NCI-H510A (cell line): ENCODE measurements at regions not wholly inside any gene's neighbourhood (a gene's known extent, or its start where the extent isn't known, plus 50 kb on each side); places are given as distances from the start of the nearest gene placed in this dataset.
"Not testable (repeated sequence)": the region's sequence is repeated elsewhere in the genome, so short reads cannot be mapped to it uniquely, and the experiment has no call there.

Source experiments
- DNase-seq: peaks from one replicate; lab custom pipeline; 2025; lab: John Stamatoyannopoulos, UW

DNA sequence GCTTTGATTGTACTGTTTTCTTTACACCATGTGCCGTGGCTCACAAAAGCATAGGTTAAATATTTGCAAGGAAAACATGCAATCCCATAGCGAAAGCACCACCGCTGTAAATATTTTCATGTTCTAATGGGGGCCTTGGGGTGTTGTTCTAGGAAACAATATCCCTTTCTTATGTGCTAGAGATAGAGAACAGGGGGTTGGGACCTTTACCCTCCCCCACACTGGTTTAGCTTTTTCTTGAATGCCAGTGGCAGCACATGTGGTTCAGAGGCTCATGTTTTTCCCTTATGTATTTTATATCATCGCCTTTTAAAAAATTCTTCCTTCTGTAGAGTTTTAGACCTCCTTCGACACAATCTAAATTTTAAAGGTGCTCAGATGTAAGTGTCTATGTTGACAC is 422.6 kb upstream of the TENM3 start:
- DNase-seq: no peak

DNA sequence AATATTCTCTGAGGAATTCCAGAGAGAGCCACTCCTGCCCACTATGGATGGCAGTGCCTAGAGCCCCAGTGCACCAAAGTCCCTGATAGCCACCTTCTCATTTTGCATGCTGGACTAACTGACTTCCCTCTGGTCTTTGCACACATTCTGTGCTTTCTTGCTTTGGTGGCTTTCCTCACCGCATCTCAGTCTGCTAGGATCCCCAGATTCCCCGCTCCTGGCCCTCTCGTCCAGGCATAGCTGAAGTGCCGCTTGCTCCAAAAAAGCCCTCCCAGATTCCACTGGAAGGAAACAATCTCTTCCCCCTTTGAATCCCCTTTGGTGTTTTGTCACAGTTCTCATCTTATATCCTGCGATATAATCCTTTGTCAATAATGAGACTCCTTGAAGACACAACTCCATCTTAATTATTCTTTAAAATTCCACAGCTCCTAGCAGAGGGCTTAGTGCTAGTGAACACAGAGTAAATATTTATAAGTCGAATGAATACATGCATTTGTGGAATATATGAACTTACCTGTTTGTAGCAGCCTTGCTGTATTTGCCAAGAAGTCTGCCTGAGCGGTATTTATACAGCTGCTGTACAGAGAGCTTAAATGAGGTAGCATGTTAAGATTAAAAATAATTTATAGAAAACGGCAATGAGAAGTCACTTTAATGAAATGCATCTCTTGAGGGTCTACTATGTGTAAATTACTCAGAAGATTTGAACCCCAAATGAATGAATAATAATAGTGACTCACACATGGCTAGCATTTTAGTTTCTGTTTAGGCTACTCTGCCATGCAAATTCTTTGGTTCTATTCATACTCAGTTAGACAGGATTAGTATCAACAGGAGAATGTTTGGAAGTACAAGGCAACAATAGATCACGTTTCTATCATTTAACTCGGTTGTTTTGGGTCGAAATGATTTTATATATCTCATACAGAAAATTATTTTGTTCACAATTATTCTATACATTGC is 421.9 kb upstream of the TENM3 start:
- DNase-seq: no peak

DNA sequence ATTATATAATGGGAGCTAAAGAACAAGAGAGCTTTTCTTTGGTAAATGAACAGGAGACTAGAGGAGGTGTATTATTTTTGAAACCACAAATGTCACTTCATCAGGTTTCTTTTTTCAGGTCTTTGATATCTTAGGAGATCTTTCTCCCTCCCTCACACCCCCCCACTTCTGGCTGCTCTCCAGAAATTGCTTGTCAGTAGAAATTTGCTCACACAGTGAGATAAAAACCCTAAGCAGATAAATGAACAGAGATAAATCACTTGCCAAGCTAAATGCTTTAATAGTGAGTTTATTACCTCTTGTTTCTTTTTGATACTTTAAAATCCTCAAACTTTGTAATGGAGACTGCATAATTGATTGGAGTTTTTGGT is 421.2 kb upstream of the TENM3 start:
- DNase-seq: no peak

DNA sequence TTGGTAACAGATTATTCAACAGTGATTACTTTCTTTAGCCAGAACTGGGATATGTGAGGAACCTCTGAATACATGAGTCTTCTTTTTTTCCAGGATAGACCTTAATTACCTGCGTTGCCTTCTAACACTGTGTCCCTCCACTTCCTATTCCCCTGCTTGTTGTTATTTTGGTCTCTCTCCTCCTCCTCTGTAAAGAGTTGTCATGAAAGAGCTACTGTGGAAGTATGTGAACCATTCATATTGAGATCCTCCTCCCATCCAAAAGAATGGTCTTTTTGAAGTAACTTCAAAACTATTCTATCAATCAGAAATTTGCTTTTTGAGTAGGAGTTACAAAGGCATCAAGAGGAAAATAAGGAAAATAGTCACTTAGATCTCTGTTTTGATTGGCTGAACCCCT is 420.0 kb upstream of the TENM3 start:
- no peak for DNase-seq

DNA sequence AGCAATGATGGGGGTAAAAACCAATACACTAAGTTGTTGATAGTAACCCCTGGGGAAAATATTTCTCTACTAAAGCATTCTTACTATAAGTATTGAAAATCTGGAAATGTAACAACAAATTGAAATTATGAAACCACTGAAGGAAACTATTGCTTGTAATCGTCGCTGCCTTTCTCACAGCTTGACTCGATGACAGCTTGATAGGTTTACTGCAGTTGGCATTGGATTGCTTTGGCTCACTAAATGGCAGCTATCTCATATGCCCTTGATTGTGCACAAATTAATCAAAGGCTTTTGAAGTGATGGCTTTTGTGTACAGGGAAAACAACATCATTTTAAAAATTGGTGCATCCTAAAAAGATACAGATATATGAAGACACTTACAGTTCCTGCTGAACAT is 419.6 kb upstream of the TENM3 start:
- no peak for DNase-seq

DNA sequence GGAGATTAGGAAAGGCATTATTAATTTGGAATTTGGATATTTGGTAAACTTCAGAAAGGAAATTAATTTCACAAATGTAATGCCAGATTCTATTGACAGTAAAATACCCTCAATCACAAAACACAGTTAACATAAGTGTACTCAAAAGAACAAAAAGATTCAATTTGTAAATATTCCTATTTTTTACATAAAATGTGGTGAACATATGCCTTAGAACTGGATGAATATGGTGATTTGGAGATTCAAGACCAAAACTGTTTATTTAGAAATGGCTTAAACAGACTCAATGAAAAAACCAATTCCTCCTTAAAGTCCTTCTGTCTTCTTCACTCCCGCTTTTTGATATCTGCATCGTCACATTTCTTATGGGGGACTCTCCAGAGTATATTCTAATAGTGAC is 417.6 kb upstream of the TENM3 start:
- no peak for DNase-seq

DNA sequence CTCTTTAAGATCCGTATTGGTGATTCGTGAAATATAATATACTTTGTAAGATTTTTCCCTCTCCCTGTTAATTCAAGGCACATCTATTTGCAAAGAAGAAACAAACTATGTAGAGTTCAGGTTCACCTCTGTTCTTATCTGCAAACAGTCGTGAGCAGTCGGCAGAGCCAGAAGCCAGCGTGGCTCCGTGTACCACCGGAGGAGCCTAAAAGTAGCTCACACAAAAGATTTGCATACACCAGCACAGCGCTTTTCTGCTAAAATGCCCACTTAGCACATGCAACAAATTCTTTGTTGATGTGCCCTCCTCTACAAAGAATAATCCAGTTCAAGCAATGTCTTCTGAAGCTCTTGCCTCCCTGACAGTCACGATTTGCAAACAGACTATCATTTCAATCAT is 416.0 kb upstream of the TENM3 start:
- DNase-seq: no peak

DNA sequence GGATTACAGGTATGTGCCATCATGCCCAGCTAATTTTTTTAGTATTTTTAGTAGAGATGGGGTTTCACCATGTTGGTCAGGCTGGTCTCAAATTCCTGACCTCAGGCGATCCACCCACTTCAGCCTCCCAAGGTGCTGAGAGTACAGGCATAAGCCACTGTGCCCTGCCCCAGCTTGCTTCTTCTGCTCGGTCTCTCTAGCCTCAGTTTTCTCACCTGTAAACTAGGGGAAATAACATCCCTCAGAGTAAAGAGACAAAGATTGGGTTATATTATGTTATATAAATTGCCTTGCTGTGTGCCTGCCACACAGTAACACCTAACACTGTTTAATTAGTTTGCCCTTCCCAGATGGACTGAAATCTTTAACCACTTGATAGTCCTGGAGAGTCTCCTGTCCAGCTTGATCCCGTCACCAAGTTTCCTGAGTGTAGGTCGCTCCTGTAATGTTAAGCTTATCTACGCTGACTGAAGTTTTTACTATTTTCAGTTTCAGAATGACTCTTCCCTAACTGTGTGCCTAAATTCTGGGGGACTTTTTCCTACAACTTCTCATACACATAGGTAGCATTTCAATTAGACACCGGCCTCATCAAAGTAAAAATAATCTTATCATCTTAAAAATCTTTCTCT is 412.7 kb upstream of the TENM3 start:
- DNase-seq: no peak

DNA sequence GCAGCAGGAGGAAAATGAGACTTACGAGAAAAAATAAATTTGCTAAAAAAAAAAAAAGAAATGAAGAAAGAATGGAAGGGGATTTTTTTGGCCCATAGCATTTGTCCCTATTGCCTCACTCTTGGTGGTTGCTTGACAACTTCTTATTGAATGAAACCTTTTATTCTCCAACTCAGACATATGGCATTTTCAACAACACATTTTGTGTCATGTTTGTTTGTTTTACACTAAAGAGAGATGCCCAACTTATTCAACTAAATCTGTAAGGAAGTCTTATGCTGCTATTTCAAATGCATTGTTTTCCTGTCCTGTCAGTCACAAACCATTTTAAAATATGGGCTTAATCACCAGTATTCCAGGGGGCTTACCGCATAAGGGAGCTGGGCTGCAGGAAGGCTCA is 409.1 kb upstream of the TENM3 start:
- no peak for DNase-seq

DNA sequence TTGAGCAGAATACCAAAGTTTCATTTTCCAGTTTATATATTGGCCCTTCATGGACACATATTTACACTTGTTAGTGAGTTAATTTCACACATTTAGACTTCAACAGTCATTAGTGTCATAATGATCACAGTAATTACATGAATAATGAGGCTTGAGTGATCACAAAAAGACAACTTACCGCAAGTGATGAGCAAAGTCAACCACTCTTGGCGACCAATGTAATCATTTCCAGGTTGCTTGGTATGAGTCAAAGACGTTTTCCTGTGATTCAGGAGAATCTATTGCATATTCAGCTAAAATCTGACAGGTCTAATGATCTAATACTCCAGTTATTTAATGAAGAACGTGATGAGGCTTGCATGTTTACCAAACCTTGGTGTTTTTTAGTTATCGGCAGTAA is 407.9 kb upstream of the TENM3 start:
- no peak for DNase-seq

DNA sequence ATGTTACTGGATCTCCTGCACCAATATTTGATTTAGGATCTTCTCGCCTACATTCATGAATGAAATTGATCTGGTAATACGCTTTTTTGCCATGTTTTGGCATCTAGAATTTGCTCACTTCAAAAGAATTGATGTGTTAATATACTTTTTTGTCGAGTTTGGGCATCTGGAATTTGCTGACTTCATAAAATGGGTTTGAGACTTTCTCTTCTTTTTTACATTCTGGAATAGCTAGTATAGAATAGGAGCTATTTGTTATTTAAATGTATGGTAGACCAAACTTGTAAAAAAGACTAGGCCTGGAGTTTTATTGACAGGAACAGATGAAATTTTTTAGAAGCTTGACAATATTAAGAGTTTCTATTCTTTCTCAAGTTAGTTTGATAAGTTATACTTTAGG is 404.9 kb upstream of the TENM3 start:
- DNase-seq: no peak

DNA sequence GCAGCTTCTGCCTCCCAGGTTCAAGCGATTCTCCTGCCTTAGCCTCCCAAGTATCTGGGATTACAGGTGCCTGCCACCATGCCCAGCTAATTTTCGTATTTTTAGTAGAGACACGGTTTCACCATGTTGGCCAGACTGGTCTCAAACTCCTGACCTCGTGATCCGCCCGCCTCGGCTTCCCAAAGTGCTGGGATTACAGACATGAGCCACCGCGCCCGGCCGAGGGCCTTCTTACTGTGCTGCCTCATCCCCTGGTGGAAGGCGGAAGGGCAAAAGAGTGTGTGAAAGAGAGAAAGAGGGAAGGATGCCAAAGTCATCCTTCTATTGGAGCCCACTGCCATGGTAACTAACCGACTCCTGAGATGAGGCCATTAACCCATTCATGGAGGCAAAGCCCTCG is 399.4 kb upstream of the TENM3 start:
- not testable (repeated sequence) for DNase-seq

DNA sequence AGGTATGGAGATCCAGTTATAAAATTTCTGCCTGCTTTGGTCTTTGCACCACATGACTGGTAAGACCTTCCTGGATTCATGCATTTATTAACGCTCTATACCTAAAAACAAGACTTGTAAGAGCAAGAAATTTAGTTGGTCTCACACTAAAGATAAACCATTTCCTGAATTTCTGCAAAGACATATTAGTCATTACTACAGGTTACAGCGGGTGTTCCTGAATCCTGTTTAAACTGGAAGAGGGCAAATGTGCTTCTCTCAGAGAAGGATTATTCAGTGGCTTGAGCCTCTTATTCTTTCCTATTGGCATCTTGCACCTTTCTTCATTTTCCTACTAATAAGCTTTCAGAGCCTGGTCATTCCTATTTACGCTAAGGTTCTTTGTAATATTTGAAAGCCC is 397.6 kb upstream of the TENM3 start:
- DNase-seq: no peak

DNA sequence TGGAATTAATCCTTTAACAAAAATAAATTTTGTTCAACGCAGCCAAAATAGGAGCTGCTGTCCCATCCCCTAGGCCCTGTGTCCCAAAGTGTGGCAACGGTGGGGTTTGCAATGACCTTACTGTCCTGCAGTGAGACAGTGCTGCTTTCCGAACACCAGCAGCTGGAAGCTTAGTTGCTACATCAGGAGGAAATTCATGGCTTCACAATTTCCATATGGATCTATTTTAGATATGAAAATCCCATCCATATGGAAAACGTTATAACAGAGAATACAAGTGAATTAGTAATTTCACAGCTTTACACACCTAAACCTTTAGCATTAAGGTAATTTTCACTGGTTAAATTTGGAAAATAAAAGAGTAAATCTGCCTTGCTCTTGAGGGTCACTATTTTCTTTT is 396.3 kb upstream of the TENM3 start:
- no peak for DNase-seq

DNA sequence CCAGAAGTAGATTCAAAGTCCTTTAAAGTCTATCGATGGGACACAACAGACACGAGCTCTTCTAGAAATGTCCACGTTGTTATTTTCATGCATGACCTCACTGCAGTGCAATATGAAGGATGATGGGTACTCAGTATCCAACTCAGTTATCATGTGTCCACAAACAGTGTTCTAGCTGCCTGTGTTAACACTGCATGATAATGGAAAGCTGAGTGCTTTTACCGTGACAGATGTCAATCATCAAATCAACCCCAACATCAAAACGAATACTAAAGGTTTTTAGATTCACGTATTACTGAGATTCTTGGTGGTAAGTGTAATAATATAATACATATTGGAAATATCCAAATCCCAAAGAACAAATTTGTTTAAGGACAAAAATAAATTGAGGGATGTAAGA is 394.8 kb upstream of the TENM3 start:
- no peak for DNase-seq

DNA sequence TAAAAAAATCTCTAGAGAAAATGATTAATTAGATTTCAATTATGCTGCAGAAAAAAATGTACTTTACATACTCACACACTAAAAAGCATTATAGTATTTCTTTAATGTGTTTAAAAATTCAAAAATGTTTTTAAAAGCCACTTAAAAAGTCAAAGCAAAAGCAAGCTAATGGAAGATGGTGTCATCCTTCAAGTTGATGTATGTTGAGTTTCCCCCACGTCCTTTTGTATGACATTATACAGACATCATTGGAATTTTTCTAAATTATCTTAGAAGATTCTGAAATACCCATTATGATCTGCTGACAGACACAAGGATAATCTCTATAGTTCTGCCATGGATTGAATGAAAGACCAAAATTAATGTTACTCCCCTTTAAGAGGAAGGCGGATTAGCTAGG is 393.7 kb upstream of the TENM3 start:
- no peak for DNase-seq

DNA sequence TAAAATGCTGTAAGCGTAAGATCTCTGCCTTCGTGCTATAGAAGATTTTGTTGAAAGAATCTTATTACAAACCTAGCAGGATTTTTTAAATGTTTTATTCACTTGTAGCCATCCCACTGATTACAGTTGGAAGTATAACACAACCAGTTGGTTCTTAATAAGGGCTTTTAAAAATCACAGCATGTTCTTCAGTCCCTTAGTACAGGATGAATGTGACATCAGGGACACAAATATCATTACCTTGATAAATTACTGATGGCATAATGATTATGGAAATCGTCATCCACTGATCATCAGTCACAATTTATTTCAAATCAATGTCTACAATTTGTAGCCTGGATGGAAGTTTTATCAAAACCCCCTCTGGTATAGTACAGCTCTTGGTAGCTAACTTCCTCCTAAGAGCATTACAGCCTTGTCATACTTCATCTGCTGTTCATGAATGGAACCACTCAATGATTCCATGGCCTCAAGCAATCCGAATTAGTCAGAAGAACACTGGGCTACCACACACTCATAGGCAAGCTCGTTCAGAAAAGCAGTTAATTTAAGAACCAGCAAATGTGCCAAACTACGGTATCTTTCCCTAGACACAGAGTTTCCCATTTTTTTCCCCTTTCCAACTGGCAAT is 389.2 kb upstream of the TENM3 start:
- no peak for DNase-seq

DNA sequence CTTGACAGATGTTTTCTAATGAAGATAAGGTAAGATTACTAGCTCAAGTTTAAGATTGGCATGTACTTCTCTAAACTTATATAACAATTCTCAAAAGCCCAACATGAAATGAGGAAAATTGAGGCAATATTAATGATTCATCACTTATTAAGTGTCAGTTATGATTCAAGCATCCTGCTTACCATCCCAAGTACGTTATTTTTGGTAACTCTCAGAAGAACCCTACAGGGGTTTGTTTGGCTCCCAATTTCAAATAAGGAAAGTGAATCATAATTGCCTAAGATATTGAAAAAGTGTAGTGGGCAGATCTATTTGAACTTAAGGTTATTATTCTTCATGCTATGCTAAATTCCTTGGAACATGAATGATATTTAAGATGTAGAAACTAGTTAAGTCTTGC is 387.9 kb upstream of the TENM3 start:
- no peak for DNase-seq

DNA sequence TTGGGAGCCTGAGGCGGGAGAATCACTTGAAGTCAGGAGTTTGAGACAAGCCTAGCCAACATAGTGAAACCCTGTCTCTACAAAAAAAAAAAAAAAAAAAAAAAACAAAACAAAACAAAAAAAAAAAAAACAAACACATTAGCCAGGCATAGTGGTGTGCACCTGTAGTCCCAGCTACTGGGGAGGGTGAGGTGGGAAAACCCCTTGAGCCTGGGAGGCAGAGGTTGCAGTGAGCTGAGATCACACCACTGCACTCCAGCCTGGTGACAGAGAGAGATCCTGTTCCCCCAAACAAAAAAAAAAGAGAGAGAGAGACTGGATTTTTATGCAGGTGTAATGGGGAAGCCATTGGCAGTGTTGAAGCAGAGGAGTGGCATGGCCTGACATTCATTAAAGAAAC is 385.7 kb upstream of the TENM3 start:
- DNase-seq: not testable (repeated sequence)

DNA sequence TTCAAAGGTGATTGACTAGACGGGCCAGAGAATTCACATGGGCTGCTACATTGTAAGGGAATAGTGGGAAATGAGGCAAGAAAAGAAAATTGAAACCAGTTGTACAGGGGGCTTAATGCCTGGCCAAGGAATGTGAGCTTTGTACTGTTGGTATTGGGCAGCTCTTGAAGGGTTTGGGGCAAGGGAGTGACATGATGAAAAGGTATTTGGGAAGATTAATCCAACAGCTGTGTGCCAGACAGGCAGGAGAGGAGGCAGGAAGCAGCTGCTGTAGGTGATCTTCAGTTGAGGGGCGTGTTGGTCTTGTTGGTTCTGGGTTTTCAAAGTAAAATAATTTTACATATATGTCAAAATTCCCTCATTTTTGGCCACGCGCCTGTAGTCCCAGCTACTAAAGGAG is 384.5 kb upstream of the TENM3 start:
- DNase-seq: no peak

DNA sequence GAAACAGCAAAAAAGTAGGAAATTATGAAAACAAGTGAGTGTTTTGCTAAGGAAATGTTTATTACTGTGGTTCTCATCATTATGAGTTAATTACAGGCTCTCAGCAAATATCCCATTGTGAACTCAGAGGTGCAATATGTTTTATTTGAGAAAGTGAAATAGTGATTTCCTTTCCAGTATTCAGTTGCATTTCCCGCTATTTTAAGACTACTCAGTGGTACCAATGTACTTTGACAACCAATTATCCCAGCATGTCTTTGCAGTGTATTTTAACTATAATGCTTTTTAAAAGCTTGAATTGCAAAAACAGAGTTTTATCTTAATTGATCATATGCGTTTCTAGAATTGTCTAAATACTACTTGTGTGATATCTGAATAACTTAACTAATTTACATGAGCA is 383.8 kb upstream of the TENM3 start:
- no peak for DNase-seq

DNA sequence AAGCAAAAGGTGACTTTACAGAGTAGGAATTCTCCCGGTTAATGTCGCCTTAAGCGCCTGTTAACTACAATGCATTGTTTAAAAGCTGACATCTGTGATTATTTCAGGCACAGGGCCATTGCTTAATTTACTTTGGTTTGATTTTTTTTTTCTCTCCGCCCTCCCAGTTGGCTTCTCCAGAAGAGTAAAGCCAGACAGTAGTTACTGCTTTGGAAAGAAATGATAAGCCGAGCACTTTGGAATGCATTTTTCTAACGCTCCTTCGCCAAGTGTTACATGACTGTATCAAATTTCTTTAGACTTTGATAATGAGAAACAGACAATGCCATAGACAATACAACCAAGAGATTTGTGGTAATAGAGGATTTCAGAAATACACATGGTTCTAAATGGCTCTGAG is 383.0 kb upstream of the TENM3 start:
- no peak for DNase-seq

DNA sequence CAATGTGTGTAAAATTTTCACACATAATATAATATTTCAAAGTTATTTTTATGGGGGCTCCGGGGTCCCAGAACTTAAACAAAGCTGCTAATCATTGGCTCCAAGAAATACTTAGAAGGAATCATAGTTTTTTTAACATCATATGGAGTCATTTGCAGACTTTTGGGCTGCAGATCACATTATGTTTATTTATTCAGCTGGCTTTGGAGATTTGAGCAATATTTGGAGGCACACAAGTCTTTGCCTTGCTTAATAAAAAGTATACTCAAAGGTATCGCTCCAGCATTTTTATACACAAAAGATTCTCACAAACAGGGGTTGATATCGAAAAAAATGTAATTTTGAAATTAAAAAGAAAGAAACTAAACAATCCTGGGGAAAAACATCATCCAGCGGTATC is 382.5 kb upstream of the TENM3 start:
- no peak for DNase-seq
